Endothelial cell of umbilical vein (primary cell): ENCODE measurements at regions not wholly inside any gene's neighbourhood (a gene's known extent, or its start where the extent isn't known, plus 50 kb on each side); places are given as distances from the start of the nearest gene placed in this dataset.

Experiments used
- EZH2 ChIP-seq: IDR thresholded peaks from 2 replicates; pipeline ENCODE4 v1.6.1; 2012; ENCODE audit warnings: borderline replicate concordance, low read depth, mild to moderate bottlenecking, moderate library complexity, low read length, inconsistent platforms; ENCODE audit not compliant: severe bottlenecking
- POLR2AphosphoS5 ChIP-seq: IDR thresholded peaks from 2 replicates; pipeline ENCODE4 v1.6.1; 2012; ENCODE audit warnings: low read depth, mild to moderate bottlenecking, control low read depth, low read length, moderate library complexity; ENCODE audit not compliant: insufficient read depth
- TF ChIP-seq, protein P1 (sequence below): IDR thresholded peaks from 2 replicates; pipeline ENCODE4 v1.6.1; 2011; ENCODE audit not compliant: insufficient read depth, insufficient read length
- TF ChIP-seq, protein P2 (sequence below), 2 donors: IDR thresholded peaks; 1 replicate in 1 of 2; 2 replicates in 1 of 2; pipeline ENCODE4 v1.5.1; 2011; ENCODE audit warnings: low read length in 2 of 2, mild to moderate bottlenecking in 2 of 2, moderate library complexity in 2 of 2, control low read depth in 1 of 2, inconsistent platforms in 1 of 2, low read depth in 1 of 2; ENCODE audit not compliant: insufficient read depth in 1 of 2; ENCODE audit errors: extremely low read depth in 1 of 2

DNA sequence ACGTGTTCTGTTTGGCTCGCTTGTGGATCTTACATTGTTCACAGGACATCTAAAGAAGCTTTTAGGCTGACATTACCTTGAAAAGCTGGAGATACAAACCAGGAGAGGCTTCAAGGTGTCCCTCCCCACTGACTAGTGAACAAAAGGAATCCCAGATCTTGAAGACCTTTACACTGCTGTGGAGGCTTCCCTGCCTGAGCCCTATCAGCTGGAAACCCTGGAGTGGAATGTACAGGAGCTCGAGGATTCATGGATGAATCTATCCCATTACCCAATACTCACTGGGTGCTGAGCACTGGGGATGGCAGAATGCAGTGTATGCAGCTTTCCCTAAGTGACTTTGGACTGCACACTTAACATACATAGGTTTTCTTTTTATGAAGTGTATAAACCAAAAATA is 82.3 kb upstream of the MFGE8 start:
- TF ChIP-seq, protein P1, sequence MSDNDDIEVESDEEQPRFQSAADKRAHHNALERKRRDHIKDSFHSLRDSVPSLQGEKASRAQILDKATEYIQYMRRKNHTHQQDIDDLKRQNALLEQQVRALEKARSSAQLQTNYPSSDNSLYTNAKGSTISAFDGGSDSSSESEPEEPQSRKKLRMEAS: no peak
- TF ChIP-seq, protein P2, sequence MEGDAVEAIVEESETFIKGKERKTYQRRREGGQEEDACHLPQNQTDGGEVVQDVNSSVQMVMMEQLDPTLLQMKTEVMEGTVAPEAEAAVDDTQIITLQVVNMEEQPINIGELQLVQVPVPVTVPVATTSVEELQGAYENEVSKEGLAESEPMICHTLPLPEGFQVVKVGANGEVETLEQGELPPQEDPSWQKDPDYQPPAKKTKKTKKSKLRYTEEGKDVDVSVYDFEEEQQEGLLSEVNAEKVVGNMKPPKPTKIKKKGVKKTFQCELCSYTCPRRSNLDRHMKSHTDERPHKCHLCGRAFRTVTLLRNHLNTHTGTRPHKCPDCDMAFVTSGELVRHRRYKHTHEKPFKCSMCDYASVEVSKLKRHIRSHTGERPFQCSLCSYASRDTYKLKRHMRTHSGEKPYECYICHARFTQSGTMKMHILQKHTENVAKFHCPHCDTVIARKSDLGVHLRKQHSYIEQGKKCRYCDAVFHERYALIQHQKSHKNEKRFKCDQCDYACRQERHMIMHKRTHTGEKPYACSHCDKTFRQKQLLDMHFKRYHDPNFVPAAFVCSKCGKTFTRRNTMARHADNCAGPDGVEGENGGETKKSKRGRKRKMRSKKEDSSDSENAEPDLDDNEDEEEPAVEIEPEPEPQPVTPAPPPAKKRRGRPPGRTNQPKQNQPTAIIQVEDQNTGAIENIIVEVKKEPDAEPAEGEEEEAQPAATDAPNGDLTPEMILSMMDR (IDR thresholded peaks at IDR 0.05; ENCODE audit: extremely low read depth in 1 of 2, insufficient read depth in 1 of 2, low read depth in 1 of 2, low read length in 2 of 2): no peak
- no peak for TF ChIP-seq EZH2
- no peak for TF ChIP-seq POLR2AphosphoS5
